ENCODE measurements at regions not wholly inside any gene's neighbourhood (a gene's known extent, or its start where the extent isn't known, plus 50 kb on each side); places are given as distances from the start of the nearest gene placed in this dataset.

DNA sequence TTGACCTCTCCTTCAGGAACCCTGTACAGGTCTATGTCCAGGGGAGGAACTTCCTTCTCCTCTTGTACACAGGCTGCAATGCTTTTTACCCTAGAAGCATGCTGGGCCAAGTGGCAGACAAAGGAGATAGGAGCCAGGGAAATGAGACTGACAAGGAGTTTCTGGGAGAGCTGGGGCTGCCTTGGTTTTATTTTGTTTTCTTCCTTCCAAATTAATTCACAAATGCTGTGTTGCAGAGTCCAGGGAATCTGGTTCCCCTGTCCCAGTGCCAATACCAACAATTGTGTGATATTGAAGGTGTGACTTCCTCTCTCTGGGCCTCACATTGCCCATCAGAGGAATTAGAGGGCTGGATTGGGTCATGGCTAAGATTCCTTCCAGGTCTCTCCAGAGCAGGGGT lies 224.8 kb upstream of the PPP2R3A start:
- no peak overlapping the region for H3K27ac ChIP-seq
- H3K4me1 ChIP-seq: no peaks in the 10 kb centered on the region
- no peaks in the 10 kb centered on the region for H3K36me3 ChIP-seq
- peaks cover 0 to 10% (median 0%) of the 10 kb centered on the region in 3 donors for H3K9me3 ChIP-seq
- no peak overlapping the region for H3K4me3 ChIP-seq
- no peak for DNase-seq
- no peak for TF ChIP-seq POLR2A (IDR thresholded peaks at IDR 0.05)
- no peak for TF ChIP-seq CTCF (IDR thresholded peaks at IDR 0.05)
- intact Hi-C loops (cut with DNase I): no loop called here
- H3K27me3 ChIP-seq: no peaks in the 10 kb centered on the region

DNA sequence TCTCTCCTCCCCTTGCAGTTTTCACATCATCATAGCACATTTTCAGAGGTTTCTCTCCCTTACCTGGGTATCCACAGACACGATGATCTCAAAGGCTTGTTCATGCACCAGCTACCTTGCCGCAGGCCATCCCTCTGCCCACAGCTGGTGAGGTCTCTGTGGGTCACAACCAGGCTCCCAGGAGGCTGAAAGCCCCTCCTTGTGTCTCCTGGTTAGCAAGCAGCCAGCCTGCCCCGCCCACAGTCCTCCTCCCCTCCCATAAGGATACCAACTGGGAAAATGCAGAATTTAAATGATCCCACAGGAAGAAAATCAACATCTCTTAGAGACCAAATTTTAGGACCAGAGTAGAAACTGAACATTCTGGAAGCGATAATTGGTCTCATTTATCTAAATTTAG lies 213.5 kb upstream of the PPP2R3A start:
- no peak overlapping the region for H3K4me3 ChIP-seq
- no peaks in the 10 kb centered on the region for H3K36me3 ChIP-seq
- no peaks in the 10 kb centered on the region for H3K4me1 ChIP-seq
- H3K27me3 ChIP-seq: no peaks in the 10 kb centered on the region
- no peak for TF ChIP-seq POLR2A (IDR thresholded peaks at IDR 0.05)
- TF ChIP-seq CTCF (IDR thresholded peaks at IDR 0.05): no peak
- no peak overlapping the region for H3K27ac ChIP-seq
- H3K9me3 ChIP-seq: no peaks in the 10 kb centered on the region
- intact Hi-C loops (cut with DNase I): no loop called here
- WGBS, 2 donors: 64 to 66% methylated on average over 4 of the region's 4 CpGs
- DNase-seq: no peak

DNA sequence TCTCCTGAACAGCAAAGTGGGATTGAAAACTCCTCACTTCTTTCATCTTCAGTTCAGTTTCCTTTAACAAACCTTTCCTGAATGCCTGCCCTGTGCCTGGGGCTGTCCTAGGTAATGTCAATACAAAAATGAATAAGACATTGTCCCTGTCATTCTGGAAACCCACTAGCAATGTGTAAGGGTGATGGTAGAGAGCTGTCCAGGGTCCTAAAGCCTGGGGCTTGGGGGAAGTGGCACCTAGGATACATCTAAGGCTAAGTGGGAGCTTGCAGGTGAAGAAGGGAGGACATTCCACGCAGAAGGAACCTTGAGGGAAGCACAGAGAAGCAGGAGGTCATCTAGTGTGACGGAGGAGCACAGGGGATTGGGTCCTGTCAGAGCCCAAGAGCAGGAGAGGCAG lies 212.7 kb upstream of the PPP2R3A start:
- H3K27ac ChIP-seq: no peak overlapping the region
- no peaks in the 10 kb centered on the region for H3K27me3 ChIP-seq
- H3K36me3 ChIP-seq: no peaks in the 10 kb centered on the region
- TF ChIP-seq POLR2A (IDR thresholded peaks at IDR 0.05) (no peak), CTCF (IDR thresholded peaks at IDR 0.05) (no peak)
- no peaks in the 10 kb centered on the region for H3K9me3 ChIP-seq
- intact Hi-C loops (cut with DNase I): no loop called here
- H3K4me3 ChIP-seq: no peak overlapping the region
- 51 to 54% methylated on average over 2 of the region's 2 CpGs for WGBS, 2 donors
- DNase-seq: no peak
- no peaks in the 10 kb centered on the region for H3K4me1 ChIP-seq

DNA sequence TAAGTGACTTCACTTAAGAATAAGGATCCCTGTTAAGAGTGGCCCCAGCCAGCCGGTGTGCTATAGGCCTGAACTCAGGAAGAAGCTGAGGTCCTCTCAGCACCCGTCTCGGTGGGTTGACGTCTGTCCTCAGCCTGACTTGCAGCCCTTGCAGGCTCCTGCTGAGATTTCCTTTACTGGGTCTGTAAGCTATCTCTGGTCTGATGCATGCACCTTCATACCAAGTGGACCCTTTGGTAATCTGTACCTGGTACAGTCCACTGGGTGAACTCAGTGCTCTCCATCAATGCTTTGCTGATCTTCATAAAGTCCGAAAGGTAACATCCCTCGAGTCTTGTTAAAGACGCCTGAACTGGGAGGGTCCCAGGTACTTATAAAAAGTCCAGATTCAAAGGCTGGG lies 212.0 kb upstream of the PPP2R3A start:
- Histone ChIP-seq H3K36me3 (no peaks in the 10 kb centered on the region), H3K27me3 (no peaks in the 10 kb centered on the region), H3K4me3 (no peak overlapping the region), H3K4me1 (no peaks in the 10 kb centered on the region), H3K9me3 (no peaks in the 10 kb centered on the region), H3K27ac (no peak overlapping the region)
- 90 to 94% methylated on average over 5 to 7 of the region's 7 CpGs for WGBS, 2 donors
- no peak for TF ChIP-seq POLR2A (IDR thresholded peaks at IDR 0.05)
- no peak for TF ChIP-seq CTCF (IDR thresholded peaks at IDR 0.05)
- intact Hi-C loops (cut with DNase I): no loop called here
- DNase-seq: no peak

DNA sequence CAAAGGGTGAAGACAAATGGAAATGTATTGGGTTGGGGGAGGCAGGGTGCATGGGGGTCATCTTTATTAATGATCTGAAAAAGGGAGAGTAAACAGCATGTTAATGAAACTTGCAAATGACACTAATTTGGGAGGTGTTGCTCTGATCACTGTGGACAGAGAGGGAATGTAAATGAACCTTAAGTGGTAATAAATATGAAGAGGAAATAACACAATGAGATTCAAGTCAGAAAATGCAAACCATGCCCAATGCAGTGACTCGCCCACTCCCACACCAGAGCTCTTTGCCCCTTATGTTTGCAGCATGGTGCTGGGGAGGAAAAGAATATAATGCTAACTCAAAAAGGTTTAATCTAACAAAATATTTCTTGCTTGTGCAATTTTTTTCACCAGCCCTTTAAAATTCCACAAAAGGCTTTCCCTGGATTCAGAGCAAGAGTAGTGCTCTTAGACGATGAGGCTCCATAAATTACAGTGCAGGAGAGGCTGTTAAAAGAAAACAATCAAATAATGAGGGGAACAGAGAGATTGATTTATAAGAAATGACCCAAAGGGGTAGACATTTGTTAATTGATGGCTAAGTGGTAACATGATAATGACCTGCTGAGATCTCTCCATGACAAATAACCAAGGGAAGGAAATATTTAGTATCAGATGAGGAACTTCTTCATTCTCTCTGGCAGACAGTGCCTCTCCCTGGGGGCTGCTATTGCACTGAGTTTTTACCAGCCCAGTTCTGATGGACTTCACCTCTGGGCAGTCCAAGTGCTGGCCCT lies 210.0 kb upstream of the PPP2R3A start:
- H3K4me1 ChIP-seq: no peaks in the 10 kb centered on the region
- WGBS, 2 donors: 38 to 48% methylated on average over 2 of the region's 2 CpGs
- H3K36me3 ChIP-seq: no peaks in the 10 kb centered on the region
- intact Hi-C loops (cut with DNase I): no loop called here
- TF ChIP-seq CTCF (IDR thresholded peaks at IDR 0.05) (no peak), POLR2A (IDR thresholded peaks at IDR 0.05) (no peak)
- H3K9me3 ChIP-seq: no peaks in the 10 kb centered on the region
- no peak for DNase-seq
- H3K27ac ChIP-seq: no peak overlapping the region
- H3K27me3 ChIP-seq: no peaks in the 10 kb centered on the region
- H3K4me3 ChIP-seq: no peak overlapping the region
